OCI-LY1 (cell line): ENCODE measurements at regions not wholly inside any gene's neighbourhood (a gene's known extent, or its start where the extent isn't known, plus 50 kb on each side); places are given as distances from the start of the nearest gene placed in this dataset.

Source experiments
- EZH2 ChIP-seq: fragments of 200-600 bp; sonication (generic), shearing (Covaris generic); IDR thresholded peaks from 2 replicates; pipeline ENCODE4 v1.8.0; 2017; ENCODE audit warnings: borderline replicate concordance, mixed run types, mild to moderate bottlenecking, antibody characterized with exemption, low read length, moderate library complexity, mixed read lengths
- TF ChIP-seq, protein P1 (sequence below): fragments of 200-600 bp; sonication (generic), shearing (Covaris generic); IDR thresholded peaks from 2 replicates; pipeline ENCODE4 v1.5.1; 2017; ENCODE audit warnings: mild to moderate bottlenecking, antibody characterized with exemption, low read length, moderate library complexity, mixed read lengths

DNA sequence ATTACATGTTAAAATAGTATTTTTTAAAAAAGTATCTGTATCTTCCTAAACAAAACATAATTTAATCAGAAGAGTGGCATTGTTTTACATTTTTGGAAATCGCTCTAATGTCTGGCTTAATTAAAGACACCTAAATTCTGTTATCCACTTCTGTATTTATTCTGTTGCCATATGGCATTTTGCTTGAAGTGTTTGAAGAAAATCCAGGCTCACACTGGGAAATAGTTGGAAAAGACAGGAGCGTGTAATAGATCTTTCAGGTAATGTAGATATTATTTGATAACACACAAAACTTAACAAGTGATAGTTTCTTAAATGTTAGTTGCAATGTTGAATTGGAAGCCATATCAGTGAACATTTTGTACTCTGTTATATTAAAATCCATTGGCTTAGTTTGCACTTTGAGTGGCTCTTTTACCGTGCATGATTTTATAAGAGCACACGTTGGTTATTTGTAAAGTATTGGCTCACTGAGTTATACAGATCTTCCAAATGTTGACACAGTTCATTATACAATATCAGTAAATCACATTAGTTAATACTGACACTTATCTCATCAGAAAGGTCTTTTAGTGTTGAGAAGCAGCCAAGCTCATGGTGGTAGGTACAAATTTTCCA lies 128.4 kb upstream of the NPVF start:
- TF ChIP-seq, protein P1, sequence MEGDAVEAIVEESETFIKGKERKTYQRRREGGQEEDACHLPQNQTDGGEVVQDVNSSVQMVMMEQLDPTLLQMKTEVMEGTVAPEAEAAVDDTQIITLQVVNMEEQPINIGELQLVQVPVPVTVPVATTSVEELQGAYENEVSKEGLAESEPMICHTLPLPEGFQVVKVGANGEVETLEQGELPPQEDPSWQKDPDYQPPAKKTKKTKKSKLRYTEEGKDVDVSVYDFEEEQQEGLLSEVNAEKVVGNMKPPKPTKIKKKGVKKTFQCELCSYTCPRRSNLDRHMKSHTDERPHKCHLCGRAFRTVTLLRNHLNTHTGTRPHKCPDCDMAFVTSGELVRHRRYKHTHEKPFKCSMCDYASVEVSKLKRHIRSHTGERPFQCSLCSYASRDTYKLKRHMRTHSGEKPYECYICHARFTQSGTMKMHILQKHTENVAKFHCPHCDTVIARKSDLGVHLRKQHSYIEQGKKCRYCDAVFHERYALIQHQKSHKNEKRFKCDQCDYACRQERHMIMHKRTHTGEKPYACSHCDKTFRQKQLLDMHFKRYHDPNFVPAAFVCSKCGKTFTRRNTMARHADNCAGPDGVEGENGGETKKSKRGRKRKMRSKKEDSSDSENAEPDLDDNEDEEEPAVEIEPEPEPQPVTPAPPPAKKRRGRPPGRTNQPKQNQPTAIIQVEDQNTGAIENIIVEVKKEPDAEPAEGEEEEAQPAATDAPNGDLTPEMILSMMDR: no peak
- no peak for TF ChIP-seq EZH2
